Spleen (tissue), 11 donors: ENCODE measurements at regions not wholly inside any gene's neighbourhood (a gene's known extent, or its start where the extent isn't known, plus 50 kb on each side); places are given as distances from the start of the nearest gene placed in this dataset.

Experiments used
- DNase-seq: peaks from one replicate; pipeline ENCODE4 v3.0.0-alpha.2; 2020
- H3K27ac ChIP-seq, 8 donors: fragments of 200-600 bp; sonication (generic) in 7 of 8; 1 replicate in 4 of 8; 2 replicates in 4 of 8; pipeline versions ENCODE4 v1.5.0 to v1.8.0; 2016 to 2021; ENCODE audit warnings: inconsistent platforms in 4 of 8, mild to moderate bottlenecking in 4 of 8, moderate library complexity in 1 of 8
- H3K27me3 ChIP-seq, 7 donors: fragments of 200-600 bp; sonication (generic) in 6 of 7; replicated peaks in 1 of 7; 1 replicate in 4 of 7; 2 replicates in 3 of 7; pipeline versions ENCODE4 v1.5.0 to v1.8.0; 2016 to 2021; ENCODE audit warnings: inconsistent platforms in 3 of 7, mild to moderate bottlenecking in 1 of 7
- H3K36me3 ChIP-seq, 6 donors: fragments of 200-600 bp; sonication (generic) in 5 of 6; 1 replicate in 4 of 6; 2 replicates in 2 of 6; pipeline versions ENCODE4 v1.5.0 to v1.8.0; 2016 to 2021; ENCODE audit warnings: inconsistent platforms in 2 of 6
- H3K4me1 ChIP-seq, 6 donors: fragments of 200-600 bp; sonication (generic) in 5 of 6; 1 replicate in 3 of 6; 2 replicates in 3 of 6; pipeline versions ENCODE4 v1.5.0 to v1.8.0; 2016 to 2021; ENCODE audit warnings: inconsistent platforms in 3 of 6
- H3K4me3 ChIP-seq, 8 donors: fragments of 200-600 bp; sonication (generic) in 7 of 8; 1 replicate in 4 of 8; 2 replicates in 4 of 8; pipeline versions ENCODE4 v1.5.0 to v1.8.0; 2016 to 2021; ENCODE audit warnings: inconsistent platforms in 4 of 8, mild to moderate bottlenecking in 4 of 8, moderate library complexity in 2 of 8
- H3K9me3 ChIP-seq, 8 donors: fragments of 200-600 bp; sonication (generic) in 7 of 8; 1 replicate in 4 of 8; 2 replicates in 4 of 8; pipeline versions ENCODE4 v1.5.0 to v1.8.0; 2016 to 2021; ENCODE audit warnings: inconsistent platforms in 4 of 8
- POLR2A ChIP-seq, 3 donors: fragments of 450-650 bp; IDR thresholded peaks; one replicate each; pipeline ENCODE4 v1.5.1; 2017; ENCODE audit warnings: antibody characterized with exemption in 3 of 3, mild to moderate bottlenecking in 1 of 3
- POLR2AphosphoS5 ChIP-seq, 3 donors: sonication (generic); formaldehyde crosslinking; IDR thresholded peaks; one replicate each; pipeline ENCODE4 v1.5.1; 2017; ENCODE audit warnings: antibody characterized with exemption in 3 of 3
- WGBS, 5 donors: extraction: QIAGEN DNeasy Blood & Tissue Kit in 3 of 5; methylation state at CpG; one replicate each; pipeline versions ENCODE4 v1.1.5 to v1.1.7; 2013 to 2018; 5-methylcytosine and 5-hydroxymethylcytosine counted together
- intact Hi-C: fragments of 100-400 bp; cut with DNase I; formaldehyde crosslinking; loops from one replicate; pipeline ENCODE4 v1.15.0; 2023; ENCODE audit warnings: low total_unique reads
- TF ChIP-seq, protein P1 (sequence below), 11 experiments: fragments of 200-600 bp in 7 of 11; fragments of 450-650 bp in 4 of 11; sonication (generic) in 4 of 11; IDR thresholded peaks in 8 of 11; conservative IDR thresholded peaks in 3 of 11; 1 replicate in 7 of 11; 2 replicates in 4 of 11; pipeline versions ENCODE4 v1.4.0 to v1.8.0; 2016 to 2021; ENCODE audit warnings: antibody characterized with exemption in 11 of 11, inconsistent platforms in 4 of 11, mild to moderate bottlenecking in 1 of 11
- donor health status: healthy with polysubstance abuse.
- donor health status: DM: no; HTN: no; CAD: no; lungs with moderate emphysema.
- donor health status: DM: no; HTN: no; CAD: no.
- donor health status: Bipolar disorder and iron deficiency.
- donor health status: healthy.
- donor health status: DM: no; HTN: no; CAD: no.
- donor health status: DM: yes; HTN: yes; CAD: no.

- Histone ChIP-seq H3K36me3 (no peaks in the 10 kb centered on the region), H3K4me3 (no peak overlapping the region), H3K27ac (no peak overlapping the region), H3K4me1 (no peaks in the 10 kb centered on the region), H3K27me3 (no peaks in the 10 kb centered on the region), H3K9me3 (peaks cover 0 to 7% (median 0%) of the 10 kb centered on the region in 8 donors)
- intact Hi-C loops: no loop called here
- WGBS, 5 donors: 73 to 87% (median 83%) methylated on average over 7 of the region's 7 CpGs
- DNase-seq: no peak
- no peak for TF ChIP-seq POLR2AphosphoS5 (IDR thresholded peaks at IDR 0.05)
- TF ChIP-seq, protein P1, sequence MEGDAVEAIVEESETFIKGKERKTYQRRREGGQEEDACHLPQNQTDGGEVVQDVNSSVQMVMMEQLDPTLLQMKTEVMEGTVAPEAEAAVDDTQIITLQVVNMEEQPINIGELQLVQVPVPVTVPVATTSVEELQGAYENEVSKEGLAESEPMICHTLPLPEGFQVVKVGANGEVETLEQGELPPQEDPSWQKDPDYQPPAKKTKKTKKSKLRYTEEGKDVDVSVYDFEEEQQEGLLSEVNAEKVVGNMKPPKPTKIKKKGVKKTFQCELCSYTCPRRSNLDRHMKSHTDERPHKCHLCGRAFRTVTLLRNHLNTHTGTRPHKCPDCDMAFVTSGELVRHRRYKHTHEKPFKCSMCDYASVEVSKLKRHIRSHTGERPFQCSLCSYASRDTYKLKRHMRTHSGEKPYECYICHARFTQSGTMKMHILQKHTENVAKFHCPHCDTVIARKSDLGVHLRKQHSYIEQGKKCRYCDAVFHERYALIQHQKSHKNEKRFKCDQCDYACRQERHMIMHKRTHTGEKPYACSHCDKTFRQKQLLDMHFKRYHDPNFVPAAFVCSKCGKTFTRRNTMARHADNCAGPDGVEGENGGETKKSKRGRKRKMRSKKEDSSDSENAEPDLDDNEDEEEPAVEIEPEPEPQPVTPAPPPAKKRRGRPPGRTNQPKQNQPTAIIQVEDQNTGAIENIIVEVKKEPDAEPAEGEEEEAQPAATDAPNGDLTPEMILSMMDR (IDR thresholded peaks at IDR 0.05 in 8 of 11, conservative IDR thresholded peaks at IDR 0.05 in 3 of 11): no peak
Observed at GRCh38 chr11:80955588-80955987, 1514.8 kb upstream of the TENM4 start.

- H3K36me3 ChIP-seq: no peaks in the 10 kb centered on the region
- no peak for TF ChIP-seq POLR2A (IDR thresholded peaks at IDR 0.05)
- TF ChIP-seq POLR2AphosphoS5 (IDR thresholded peaks at IDR 0.05): no peak
- TF ChIP-seq, protein P1 (IDR thresholded peaks at IDR 0.05 in 8 of 11, conservative IDR thresholded peaks at IDR 0.05 in 3 of 11): no peak
- H3K9me3 ChIP-seq: peaks cover 0 to 16% (median 10%) of the 10 kb centered on the region in 8 donors
- no peaks in the 10 kb centered on the region for H3K4me1 ChIP-seq
- no peak overlapping the region for H3K27ac ChIP-seq
- H3K4me3 ChIP-seq: no peak overlapping the region
- intact Hi-C loops: no loop called here
- 85 to 99% (median 91%) methylated on average over 2 of the region's 2 CpGs for WGBS, 5 donors
- DNase-seq: no peak
- H3K27me3 ChIP-seq: no peaks in the 10 kb centered on the region
Observed at GRCh38 chr11:80948781-80949180, 1508.0 kb upstream of the TENM4 start.

DNA sequence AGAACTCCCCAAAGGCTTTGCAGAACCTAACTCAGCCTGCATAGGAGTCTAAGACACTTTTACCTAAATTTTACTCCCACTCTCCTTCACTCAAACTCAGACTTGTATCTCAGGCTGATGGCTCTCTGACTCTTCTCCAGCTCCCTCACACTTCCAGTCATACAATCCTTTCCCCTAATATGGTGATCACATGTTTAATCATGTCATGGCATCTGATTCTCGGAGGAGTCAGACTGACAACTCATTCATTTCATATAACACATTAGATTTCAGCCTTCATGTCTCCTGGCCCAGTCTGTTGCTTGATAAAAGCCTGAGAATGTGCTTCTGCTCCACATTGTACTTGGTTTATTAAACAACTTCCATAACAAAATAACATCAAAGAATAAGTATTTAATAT lies 1503.9 kb upstream of the TENM4 start:
- no peak for TF ChIP-seq POLR2A (IDR thresholded peaks at IDR 0.05)
- Histone ChIP-seq H3K27me3 (no peaks in the 10 kb centered on the region), H3K27ac (no peak overlapping the region), H3K36me3 (no peaks in the 10 kb centered on the region), H3K4me3 (no peak overlapping the region), H3K4me1 (no peaks in the 10 kb centered on the region), H3K9me3 (peaks cover 0 to 10% (median 4%) of the 10 kb centered on the region in 8 donors)
- 47 to 75% (median 72%) methylated on average over 1 of the region's 1 CpG for WGBS, 5 donors
- no peak for DNase-seq
- intact Hi-C loops: no loop called here

- H3K4me3 ChIP-seq: no peak overlapping the region
- H3K27me3 ChIP-seq: no peaks in the 10 kb centered on the region
- no peaks in the 10 kb centered on the region for H3K4me1 ChIP-seq
- no peak for DNase-seq
- H3K9me3 ChIP-seq: peaks cover 0 to 3% (median 0%) of the 10 kb centered on the region in 8 donors
- TF ChIP-seq POLR2A (IDR thresholded peaks at IDR 0.05): no peak
- TF ChIP-seq, protein P1 (IDR thresholded peaks at IDR 0.05 in 8 of 11, conservative IDR thresholded peaks at IDR 0.05 in 3 of 11): no peak
- no peak for TF ChIP-seq POLR2AphosphoS5 (IDR thresholded peaks at IDR 0.05)
- H3K36me3 ChIP-seq: no peaks in the 10 kb centered on the region
- intact Hi-C loops: no loop called here
- no peak overlapping the region for H3K27ac ChIP-seq
Observed at GRCh38 chr11:80943226-80943625, 1502.4 kb upstream of the TENM4 start.

DNA sequence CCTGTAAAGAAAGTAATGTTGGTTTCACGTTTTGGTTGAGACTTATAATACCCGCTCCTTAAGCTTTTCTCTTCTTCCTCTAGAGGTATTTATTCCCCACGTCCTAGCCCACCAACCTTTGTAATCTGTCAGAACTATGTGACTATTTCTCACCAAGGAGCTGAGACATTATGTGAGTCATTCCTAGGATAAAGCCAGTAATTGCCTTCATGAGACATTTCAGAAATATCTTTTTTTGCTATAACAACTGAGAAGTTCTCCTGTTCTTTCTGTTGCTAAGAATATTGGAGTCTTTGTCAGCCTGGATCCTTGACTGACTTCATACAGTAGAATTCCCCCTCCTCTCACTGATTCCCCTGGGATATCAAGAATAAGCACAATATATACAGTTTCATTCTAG lies 1497.0 kb upstream of the TENM4 start:
- Histone ChIP-seq H3K4me1 (no peaks in the 10 kb centered on the region), H3K27me3 (no peaks in the 10 kb centered on the region), H3K36me3 (no peaks in the 10 kb centered on the region), H3K27ac (no peak overlapping the region), H3K4me3 (no peak overlapping the region), H3K9me3 (no peaks in the 10 kb centered on the region)
- DNase-seq: no peak
- 71 to 88% (median 81%) methylated on average over 3 of the region's 3 CpGs for WGBS, 5 donors
- intact Hi-C loops: loop anchor here (10.0 kb wide), 1 partner anchor 63 kb away; no protein-coding TSS in a partner anchor
- TF ChIP-seq, protein P1 (IDR thresholded peaks at IDR 0.05 in 8 of 11, conservative IDR thresholded peaks at IDR 0.05 in 3 of 11): no peak
- TF ChIP-seq POLR2A (IDR thresholded peaks at IDR 0.05) (no peak), POLR2AphosphoS5 (IDR thresholded peaks at IDR 0.05) (no peak)
